B cell (primary cell): ENCODE measurements at regions not wholly inside any gene's neighbourhood (a gene's known extent, or its start where the extent isn't known, plus 50 kb on each side); places are given as distances from the start of the nearest gene placed in this dataset.

Experiments
- ATAC-seq: fragments of 200-7000 bp; cut with Tn5 transposase; one replicate; pipeline ENCODE4 v1.10.0; 2021; ENCODE audit warnings: low read depth, mild to moderate bottlenecking, moderate number of reproducible peaks, moderate library complexity
- CTCF ChIA-PET: fragments of 350-600 bp; sonication (Branson Sonifier 250); formaldehyde crosslinking; loops from one replicate; lab custom pipeline; 2021; ENCODE audit warnings: antibody characterized with exemption, inconsistent platforms; lab: Charles Lee
- POLR2A ChIA-PET: fragments of 350-600 bp; sonication (Branson Sonifier 250); formaldehyde crosslinking; loops from one replicate; lab custom pipeline; 2021; ENCODE audit warnings: antibody characterized with exemption; lab: Charles Lee
- DNase-seq: peaks from one replicate; pipeline ENCODE4 v3.0.0; 2013
- H2AFZ ChIP-seq: 2 replicates; pipeline ENCODE4 v1.6.1; 2012; ENCODE audit warnings: mild to moderate bottlenecking, low read depth, low read length; ENCODE audit not compliant: insufficient read depth, poor library complexity, severe bottlenecking
- H3K27ac ChIP-seq, 2 donors: 1 replicate in 1 of 2; 2 replicates in 1 of 2; pipeline ENCODE4 v1.5.1; 2012 to 2013; ENCODE audit warnings: low read length in 2 of 2, mild to moderate bottlenecking in 2 of 2, moderate library complexity in 1 of 2
- H3K27me3 ChIP-seq, 4 experiments: fragments of 200-600 bp in 1 of 4; sonication (generic) in 1 of 4; replicated peaks in 1 of 4; 1 replicate in 2 of 4; 2 replicates in 2 of 4; pipeline versions ENCODE4 v1.6.1 to v1.7.0; 2013 to 2016; ENCODE audit warnings: low read length in 3 of 4, mild to moderate bottlenecking in 2 of 4, mixed read lengths in 1 of 4, moderate library complexity in 1 of 4; ENCODE audit not compliant: insufficient read depth in 4 of 4, control insufficient read depth in 3 of 4; ENCODE audit errors: control extremely low read depth in 1 of 4
- H3K36me3 ChIP-seq, 2 experiments: replicated peaks in 1 of 2; 1 replicate in 1 of 2; 2 replicates in 1 of 2; pipeline versions ENCODE4 v1.6.1 to v1.7.1; 2013; ENCODE audit warnings: low read length in 1 of 2; ENCODE audit not compliant: insufficient read depth in 2 of 2, control insufficient read depth in 1 of 2; ENCODE audit errors: control extremely low read depth in 1 of 2, extremely low read depth in 1 of 2
- H3K4me1 ChIP-seq, 2 donors: fragments of 200-600 bp in 1 of 2; sonication (generic) in 1 of 2; 1 replicate in 1 of 2; 2 replicates in 1 of 2; pipeline versions ENCODE4 v1.5.1 to v1.6.1; 2013 to 2017; ENCODE audit warnings: low read length in 2 of 2; ENCODE audit not compliant: control insufficient read depth in 2 of 2, insufficient read depth in 2 of 2
- H3K4me2 ChIP-seq: replicated peaks from 2 replicates; pipeline ENCODE3; 2012; ENCODE audit warnings: mild to moderate bottlenecking, low read depth, low read length; ENCODE audit not compliant: poor library complexity, severe bottlenecking
- H3K4me3 ChIP-seq, 5 experiments: fragments of 200-600 bp in 1 of 5; sonication (generic) in 1 of 5; 1 replicate in 3 of 5; 2 replicates in 2 of 5; pipeline versions ENCODE4 v1.5.1 to v1.7.0; 2011 to 2016; ENCODE audit warnings: low read length in 4 of 5, mild to moderate bottlenecking in 4 of 5, low read depth in 2 of 5, control low read depth in 1 of 5, moderate library complexity in 1 of 5; ENCODE audit not compliant: insufficient read depth in 1 of 5; ENCODE audit errors: control extremely low read depth in 1 of 5, extremely low read depth in 1 of 5
- H3K79me2 ChIP-seq: fragments of 200-600 bp; sonication (generic); one replicate; pipeline ENCODE4 v1.6.0; 2016; ENCODE audit warnings: low read length; ENCODE audit not compliant: control insufficient read depth, insufficient read depth
- H3K9ac ChIP-seq: fragments of 200-600 bp; sonication (generic); 2 replicates; pipeline ENCODE4 v1.6.1; 2017; ENCODE audit warnings: mild to moderate bottlenecking, low read length, moderate library complexity
- H3K9me3 ChIP-seq, 3 donors: one replicate each; pipeline versions ENCODE4 v1.6.1 to v1.7.1; 2013; ENCODE audit warnings: low read length in 2 of 3; ENCODE audit not compliant: control insufficient read depth in 2 of 3, insufficient read depth in 1 of 3; ENCODE audit errors: control extremely low read depth in 1 of 3
- H4K20me1 ChIP-seq: 2 replicates; pipeline ENCODE4 v1.6.0; 2012; ENCODE audit warnings: mild to moderate bottlenecking, low read length; ENCODE audit not compliant: insufficient read depth, control insufficient read depth, poor library complexity, severe bottlenecking
- H3K27ac Mint-ChIP-seq: one replicate; pipeline ENCODE4 v1.8.0; 2021; ENCODE audit warnings: mixed read lengths
- H3K27me3 Mint-ChIP-seq: one replicate; pipeline ENCODE4 v1.8.0; 2021; ENCODE audit warnings: mixed read lengths
- H3K4me1 Mint-ChIP-seq: one replicate; pipeline ENCODE4 v1.8.0; 2021; ENCODE audit warnings: mixed read lengths
- H3K4me3 Mint-ChIP-seq: one replicate; pipeline ENCODE4 v1.8.0; 2021; ENCODE audit warnings: mixed read lengths
- H3K9me3 Mint-ChIP-seq: one replicate; pipeline ENCODE4 v1.8.0; 2022; ENCODE audit warnings: mixed read lengths; ENCODE audit not compliant: insufficient read depth
- CTCF ChIP-seq: fragments of 200-600 bp; IDR thresholded peaks from one replicate; pipeline ENCODE4 v1.8.0; 2022; ENCODE audit warnings: antibody characterized with exemption, mild to moderate bottlenecking
- EZH2 ChIP-seq: IDR thresholded peaks from 2 replicates; pipeline ENCODE4 v1.6.1; 2012; ENCODE audit warnings: borderline replicate concordance, low read depth, mild to moderate bottlenecking, moderate library complexity, low read length; ENCODE audit not compliant: insufficient read depth, poor library complexity, severe bottlenecking
- WGBS: methylation state at CpG from one replicate; pipeline ENCODE4 v1.1.5; 2013; ENCODE audit warnings: missing lambda C conversion rate; ENCODE audit not compliant: insufficient coverage; 5-methylcytosine and 5-hydroxymethylcytosine counted together
- intact Hi-C: fragments of 100-400 bp; cut with micrococcal nuclease; formaldehyde crosslinking; loops from one replicate; pipeline ENCODE4 v1.10.0; 2022

GRCh38 chr18:27501671-27502070 is 316.6 kb upstream of the CHST9 start:
- Histone ChIP-seq H3K27me3 (no peaks in the 10 kb centered on the region), H3K36me3 (no peaks in the 10 kb centered on the region), H3K79me2 (no peaks in the 10 kb centered on the region), H3K9ac (no peak overlapping the region), H4K20me1 (no peaks in the 10 kb centered on the region), H3K4me3 (no peak overlapping the region), H3K4me1 (no peaks in the 10 kb centered on the region), H3K4me2 (no peak overlapping the region), H3K9me3 (peaks cover 0 to 10% (median 0%) of the 10 kb centered on the region in 3 donors), H3K27ac (no peak overlapping the region), H2AFZ (no peak overlapping the region)
- ChIA-PET CTCF (no interaction called here), POLR2A (no interaction called here)
- TF ChIP-seq EZH2 (no peak), CTCF (no peak)
- DNase-seq (no peak), ATAC-seq (no peak)
- H3K9me3 Mint-ChIP-seq = peaks cover 6% of the 10 kb centered on the region
- H3K4me3 Mint-ChIP-seq = no peak overlapping the region
- intact Hi-C loops = no loop called here
- H3K27me3 Mint-ChIP-seq = no peaks in the 10 kb centered on the region
- H3K27ac Mint-ChIP-seq = no peak overlapping the region
- H3K4me1 Mint-ChIP-seq = no peaks in the 10 kb centered on the region
- WGBS = 83% methylated on average over 2 of the region's 4 CpGs

GRCh38 chr18:27500531-27500930 is 315.4 kb upstream of the CHST9 start:
- no peaks in the 10 kb centered on the region for H3K79me2 ChIP-seq
- Mint-ChIP-seq H3K4me1 (no peaks in the 10 kb centered on the region), H3K9me3 (peaks cover 6% of the 10 kb centered on the region), H3K27me3 (no peaks in the 10 kb centered on the region), H3K27ac (no peak overlapping the region), H3K4me3 (no peak overlapping the region)
- H3K9ac ChIP-seq = no peak overlapping the region
- H3K4me3 ChIP-seq = no peak overlapping the region
- TF ChIP-seq EZH2 = no peak
- TF ChIP-seq CTCF = no peak
- no peak for ATAC-seq
- CTCF ChIA-PET = no interaction called here
- H3K4me2 ChIP-seq = no peak overlapping the region
- H4K20me1 ChIP-seq = no peaks in the 10 kb centered on the region
- intact Hi-C loops = no loop called here
- no peak overlapping the region for H2AFZ ChIP-seq
- H3K27me3 ChIP-seq = no peaks in the 10 kb centered on the region
- H3K27ac ChIP-seq = no peak overlapping the region
- H3K36me3 ChIP-seq = no peaks in the 10 kb centered on the region
- WGBS = 74% methylated on average over 3 of the region's 5 CpGs
- POLR2A ChIA-PET = no interaction called here
- H3K4me1 ChIP-seq = no peaks in the 10 kb centered on the region
- H3K9me3 ChIP-seq = peaks cover 0 to 10% (median 0%) of the 10 kb centered on the region in 3 donors
- no peak for DNase-seq
